HFF-Myc (cell line): ENCODE measurements at regions not wholly inside any gene's neighbourhood (a gene's known extent, or its start where the extent isn't known, plus 50 kb on each side); places are given as distances from the start of the nearest gene placed in this dataset.
"Not testable (repeated sequence)": the region's sequence is repeated elsewhere in the genome, so short reads cannot be mapped to it uniquely, and the experiment has no call there.

Experiments used
- DNase-seq: peaks from one replicate; pipeline ENCODE4 v3.0.0-alpha.2; 2011; ENCODE audit warnings: low read depth; ENCODE audit errors: extremely low read depth
- H3K4me3 ChIP-seq: replicated peaks from 2 replicates; pipeline ENCODE4 v1.5.1; 2011; ENCODE audit warnings: low read depth, mild to moderate bottlenecking, control low read depth, low read length
- TF ChIP-seq, protein P1 (sequence below): IDR thresholded peaks from 2 replicates; pipeline ENCODE4 v1.5.1; 2012; ENCODE audit warnings: mild to moderate bottlenecking, low read depth, low read length, control low read depth; ENCODE audit errors: missing control alignments

DNA sequence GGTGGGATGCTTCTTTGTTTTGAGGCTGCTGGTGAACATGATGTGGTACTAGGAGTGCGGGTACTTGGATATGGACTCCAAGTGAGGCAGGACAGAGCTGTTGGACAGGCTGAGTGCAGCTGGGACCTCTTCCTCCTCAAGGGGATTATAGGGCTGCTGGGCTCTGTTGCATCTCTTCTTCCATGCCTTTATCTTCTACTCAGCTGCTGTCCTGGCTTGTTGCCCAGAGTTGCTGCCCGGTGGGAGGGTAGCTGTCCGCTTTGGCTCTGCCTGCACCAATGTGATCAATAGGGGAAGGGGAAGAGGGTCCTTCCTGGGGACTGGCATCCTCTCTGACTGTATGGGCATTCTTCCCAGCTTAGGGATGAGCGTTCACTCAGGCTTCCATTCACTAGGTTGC is 1217.9 kb upstream of the ACO1 start:
- H3K4me3 ChIP-seq, result no peak overlapping the region
- TF ChIP-seq, protein P1, sequence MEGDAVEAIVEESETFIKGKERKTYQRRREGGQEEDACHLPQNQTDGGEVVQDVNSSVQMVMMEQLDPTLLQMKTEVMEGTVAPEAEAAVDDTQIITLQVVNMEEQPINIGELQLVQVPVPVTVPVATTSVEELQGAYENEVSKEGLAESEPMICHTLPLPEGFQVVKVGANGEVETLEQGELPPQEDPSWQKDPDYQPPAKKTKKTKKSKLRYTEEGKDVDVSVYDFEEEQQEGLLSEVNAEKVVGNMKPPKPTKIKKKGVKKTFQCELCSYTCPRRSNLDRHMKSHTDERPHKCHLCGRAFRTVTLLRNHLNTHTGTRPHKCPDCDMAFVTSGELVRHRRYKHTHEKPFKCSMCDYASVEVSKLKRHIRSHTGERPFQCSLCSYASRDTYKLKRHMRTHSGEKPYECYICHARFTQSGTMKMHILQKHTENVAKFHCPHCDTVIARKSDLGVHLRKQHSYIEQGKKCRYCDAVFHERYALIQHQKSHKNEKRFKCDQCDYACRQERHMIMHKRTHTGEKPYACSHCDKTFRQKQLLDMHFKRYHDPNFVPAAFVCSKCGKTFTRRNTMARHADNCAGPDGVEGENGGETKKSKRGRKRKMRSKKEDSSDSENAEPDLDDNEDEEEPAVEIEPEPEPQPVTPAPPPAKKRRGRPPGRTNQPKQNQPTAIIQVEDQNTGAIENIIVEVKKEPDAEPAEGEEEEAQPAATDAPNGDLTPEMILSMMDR, result no peak
- no peak for DNase-seq

DNA sequence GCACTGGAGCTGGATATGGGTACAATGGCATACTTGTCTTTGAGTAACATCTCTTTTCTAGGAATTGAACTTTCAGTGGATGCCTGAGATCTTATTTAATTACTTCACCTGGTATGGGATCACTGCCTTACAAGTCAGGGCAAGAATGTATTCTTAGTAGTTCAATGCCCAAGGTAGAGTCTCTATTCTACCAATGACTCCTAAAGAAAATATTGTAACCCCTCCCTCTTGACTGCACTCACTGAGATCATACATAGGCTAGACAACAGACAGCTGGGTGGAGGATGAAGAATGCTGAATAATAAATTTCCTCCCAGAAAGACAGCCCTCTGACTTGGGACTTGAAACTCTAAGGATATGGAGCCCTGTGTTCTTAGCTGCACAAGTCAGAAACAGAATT is 1216.3 kb upstream of the ACO1 start:
- TF ChIP-seq, protein P1, result no peak
- no peak for DNase-seq
- no peak overlapping the region for H3K4me3 ChIP-seq

DNA sequence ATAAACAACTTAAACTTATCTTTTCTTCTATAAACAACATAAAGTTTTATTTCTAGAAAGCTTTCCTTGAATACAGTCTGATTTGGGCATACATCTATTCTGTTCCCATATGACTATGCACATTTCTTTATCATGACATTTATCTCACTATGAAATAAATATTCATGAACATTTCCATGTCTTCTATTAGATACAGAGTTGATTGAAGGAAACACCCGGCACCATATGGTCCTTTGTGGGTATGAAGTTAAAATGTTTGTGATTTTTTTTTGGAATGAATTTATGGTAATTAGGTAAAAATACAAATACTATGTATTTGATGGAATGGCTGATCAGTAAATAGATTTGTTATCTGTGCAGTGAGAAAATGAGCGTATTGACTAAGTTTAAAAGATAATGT is 1209.8 kb upstream of the ACO1 start:
- no peak for DNase-seq
- TF ChIP-seq, protein P1, result no peak
- H3K4me3 ChIP-seq, result no peak overlapping the region

DNA sequence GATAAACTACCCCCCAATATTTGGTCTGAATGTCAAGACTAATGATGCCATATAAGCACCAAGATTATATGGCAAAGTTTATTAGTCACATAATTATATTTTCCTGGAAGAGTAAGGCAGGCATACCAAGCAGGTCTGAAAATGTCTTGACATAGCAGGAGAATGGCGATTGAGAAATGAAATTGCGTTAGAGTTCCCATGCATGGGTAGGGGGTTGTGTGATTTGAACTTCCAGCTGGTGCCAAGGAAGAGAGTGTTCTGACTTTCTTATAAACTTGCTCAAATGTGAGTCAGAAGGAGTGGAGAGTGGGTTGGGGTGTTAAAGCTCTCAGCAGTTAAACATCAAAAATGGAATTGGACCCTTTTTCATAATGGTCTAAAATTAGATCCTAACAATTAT is 1200.6 kb upstream of the ACO1 start:
- H3K4me3 ChIP-seq, result no peak overlapping the region
- TF ChIP-seq, protein P1, result no peak
- no peak for DNase-seq

DNA sequence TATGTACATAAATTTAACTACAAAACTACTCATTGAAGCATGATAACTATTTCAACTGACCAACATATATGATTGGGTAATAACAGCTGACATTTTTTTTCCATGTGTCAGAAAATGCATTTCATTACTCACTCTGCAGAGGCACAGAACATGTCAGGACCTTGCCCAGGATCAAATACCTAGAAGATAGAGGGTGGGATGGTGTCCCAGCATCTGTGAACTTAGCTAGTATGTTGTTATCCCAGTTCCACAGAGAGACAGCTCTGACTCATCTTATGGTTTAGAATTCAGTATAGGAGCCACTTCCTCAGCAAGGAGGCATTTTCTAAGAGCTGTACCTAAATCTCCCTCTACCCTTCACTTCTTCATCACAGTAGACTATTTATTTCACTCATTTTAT is 1198.6 kb upstream of the ACO1 start:
- H3K4me3 ChIP-seq, result no peak overlapping the region
- TF ChIP-seq, protein P1, result no peak
- no peak for DNase-seq

DNA sequence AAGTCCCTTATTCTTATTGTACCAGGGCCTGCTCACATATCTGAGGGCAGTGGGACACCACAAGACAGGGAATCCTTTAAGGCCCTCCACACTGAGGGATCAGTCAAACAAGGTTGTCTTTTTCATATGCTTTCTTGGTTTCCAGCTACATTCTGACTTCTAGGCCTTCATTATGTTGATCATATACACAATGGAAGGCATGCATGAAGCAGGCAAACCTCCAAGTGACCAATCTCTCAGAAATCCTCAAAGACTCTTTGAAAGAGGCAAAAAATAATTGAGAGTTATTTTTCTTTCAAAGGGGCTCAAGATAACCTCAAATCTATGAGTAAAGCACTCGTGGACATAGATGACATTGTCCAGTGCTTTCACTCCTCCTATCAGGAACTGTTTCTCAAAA is 1195.9 kb upstream of the ACO1 start:
- H3K4me3 ChIP-seq, result no peak overlapping the region
- DNase-seq, result no peak
- TF ChIP-seq, protein P1, result no peak

DNA sequence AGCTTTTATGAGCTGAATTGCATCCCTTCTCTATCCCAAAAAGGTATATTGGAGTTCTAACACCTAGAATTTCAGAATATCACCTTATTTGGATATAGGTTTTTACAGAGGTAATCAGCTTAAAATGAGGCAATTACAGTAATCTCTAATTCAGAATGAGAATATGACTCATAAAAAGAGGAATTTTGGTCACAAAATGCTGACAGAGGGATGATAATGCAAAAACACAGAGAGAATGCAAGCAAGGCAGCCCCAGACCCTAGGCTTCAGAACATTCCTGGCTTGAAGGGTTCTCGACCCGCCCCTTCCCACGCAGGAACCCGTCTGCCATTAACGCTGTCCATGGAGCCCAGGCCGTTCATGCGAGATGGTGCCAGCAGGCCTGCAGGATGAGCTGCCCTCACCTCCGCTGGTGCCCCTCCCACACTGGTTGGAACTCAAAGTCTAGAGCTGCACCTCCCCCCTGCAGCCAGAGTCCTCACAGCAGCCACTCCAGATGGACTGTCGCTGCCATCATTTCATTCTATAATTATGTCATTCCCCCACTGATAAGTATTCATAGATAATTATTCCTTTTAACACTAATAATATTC is 1173.4 kb upstream of the ACO1 start:
- no peak overlapping the region for H3K4me3 ChIP-seq
- TF ChIP-seq, protein P1, result no peak
- DNase-seq, result no peak

DNA sequence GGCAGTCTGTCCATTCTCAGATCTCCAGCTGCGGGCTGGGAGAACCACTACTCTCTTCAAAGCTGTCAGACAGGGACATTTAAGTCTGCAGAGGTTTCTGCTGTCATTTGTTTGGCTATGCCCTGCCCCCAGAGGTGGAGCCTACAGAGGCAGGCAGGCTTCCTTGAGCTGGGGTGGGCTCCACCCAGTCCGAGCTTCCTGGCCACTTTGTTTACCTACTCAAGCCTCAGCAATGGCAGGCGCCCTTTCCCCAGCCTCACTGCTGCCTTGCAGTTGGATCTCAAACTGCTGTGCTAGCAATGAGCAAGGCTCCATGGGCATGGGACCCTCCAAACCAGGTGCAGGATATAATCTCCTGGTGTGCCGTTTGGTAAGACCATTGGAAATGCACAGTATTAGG is 1154.5 kb upstream of the ACO1 start:
- not testable (repeated sequence) for H3K4me3 ChIP-seq, DNase-seq
